ENCODE measurements at regions not wholly inside any gene's neighbourhood (a gene's known extent, or its start where the extent isn't known, plus 50 kb on each side); places are given as distances from the start of the nearest gene placed in this dataset.

DNA sequence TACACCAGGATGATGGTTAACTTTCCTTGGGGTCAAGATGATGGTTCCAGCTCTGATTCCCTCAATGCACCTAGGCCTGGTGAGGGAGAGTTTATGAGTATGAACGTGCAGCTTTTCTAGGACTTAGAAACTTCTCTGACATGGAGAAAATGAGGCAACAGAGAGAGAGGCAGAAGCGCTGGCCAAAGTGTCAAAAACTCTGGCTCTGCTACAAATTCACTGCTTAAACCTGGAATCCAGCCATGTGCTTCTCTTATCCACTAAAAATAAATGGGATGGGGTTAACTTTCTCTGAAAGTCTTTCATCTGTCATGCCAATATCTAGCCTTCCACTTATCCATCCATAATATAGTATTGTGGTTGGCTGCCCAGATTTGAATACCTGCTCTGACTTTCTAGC is 568.7 kb downstream of the MED13L start:
- TF ChIP-seq, protein P1, sequence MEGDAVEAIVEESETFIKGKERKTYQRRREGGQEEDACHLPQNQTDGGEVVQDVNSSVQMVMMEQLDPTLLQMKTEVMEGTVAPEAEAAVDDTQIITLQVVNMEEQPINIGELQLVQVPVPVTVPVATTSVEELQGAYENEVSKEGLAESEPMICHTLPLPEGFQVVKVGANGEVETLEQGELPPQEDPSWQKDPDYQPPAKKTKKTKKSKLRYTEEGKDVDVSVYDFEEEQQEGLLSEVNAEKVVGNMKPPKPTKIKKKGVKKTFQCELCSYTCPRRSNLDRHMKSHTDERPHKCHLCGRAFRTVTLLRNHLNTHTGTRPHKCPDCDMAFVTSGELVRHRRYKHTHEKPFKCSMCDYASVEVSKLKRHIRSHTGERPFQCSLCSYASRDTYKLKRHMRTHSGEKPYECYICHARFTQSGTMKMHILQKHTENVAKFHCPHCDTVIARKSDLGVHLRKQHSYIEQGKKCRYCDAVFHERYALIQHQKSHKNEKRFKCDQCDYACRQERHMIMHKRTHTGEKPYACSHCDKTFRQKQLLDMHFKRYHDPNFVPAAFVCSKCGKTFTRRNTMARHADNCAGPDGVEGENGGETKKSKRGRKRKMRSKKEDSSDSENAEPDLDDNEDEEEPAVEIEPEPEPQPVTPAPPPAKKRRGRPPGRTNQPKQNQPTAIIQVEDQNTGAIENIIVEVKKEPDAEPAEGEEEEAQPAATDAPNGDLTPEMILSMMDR (IDR thresholded peaks at IDR 0.05; ENCODE audit: low read length): no peak
- TF ChIP-seq EZH2 (IDR thresholded peaks at IDR 0.05; ENCODE audit: borderline replicate concordance, low read length): no peak

Data from OCI-LY1 (cell line).